CD14-positive monocyte (primary cell): ENCODE measurements at regions not wholly inside any gene's neighbourhood (a gene's known extent, or its start where the extent isn't known, plus 50 kb on each side); places are given as distances from the start of the nearest gene placed in this dataset.
A peak's percentile ranks its signal among the peaks of the same experiment; 100 is the strongest.

Experiments used
- DNase-seq, 3 donors: peaks; one replicate each; pipeline ENCODE4 v3.0.0-alpha.2; 2011 to 2022
- H2AFZ ChIP-seq: 2 replicates; pipeline ENCODE4 v1.6.0; 2012; ENCODE audit warnings: mild to moderate bottlenecking, low read depth, low read length, inconsistent platforms; ENCODE audit not compliant: insufficient read depth, poor library complexity, severe bottlenecking
- H3K27ac ChIP-seq, 2 donors: 1 replicate in 1 of 2; 2 replicates in 1 of 2; pipeline ENCODE4 v1.5.1; 2012 to 2013; ENCODE audit warnings: low read length in 2 of 2, control low read depth in 1 of 2, inconsistent platforms in 1 of 2, low read depth in 1 of 2, mild to moderate bottlenecking in 1 of 2
- H3K27me3 ChIP-seq, 2 donors: one replicate each; pipeline versions ENCODE4 v1.6.0 to v1.6.1; 2011 to 2013; ENCODE audit warnings: low read length in 2 of 2; ENCODE audit not compliant: control insufficient read depth in 2 of 2, insufficient read depth in 2 of 2
- H3K36me3 ChIP-seq, 2 donors: replicated peaks in 1 of 2; 1 replicate in 1 of 2; 2 replicates in 1 of 2; pipeline versions ENCODE4 v1.5.1 to v1.6.1; 2012 to 2013; ENCODE audit warnings: low read length in 2 of 2, control low read depth in 1 of 2, inconsistent platforms in 1 of 2, mild to moderate bottlenecking in 1 of 2; ENCODE audit not compliant: insufficient read depth in 2 of 2, control insufficient read depth in 1 of 2
- H3K4me1 ChIP-seq, 2 donors: 1 replicate in 1 of 2; 2 replicates in 1 of 2; pipeline versions ENCODE4 v1.5.1 to v1.6.1; 2012 to 2013; ENCODE audit warnings: low read length in 2 of 2, control low read depth in 1 of 2, inconsistent platforms in 1 of 2, mild to moderate bottlenecking in 1 of 2, moderate library complexity in 1 of 2; ENCODE audit not compliant: insufficient read depth in 2 of 2, control insufficient read depth in 1 of 2
- H3K4me2 ChIP-seq: replicated peaks from 2 replicates; pipeline ENCODE3; 2012; ENCODE audit warnings: low read length, moderate library complexity, mild to moderate bottlenecking; ENCODE audit not compliant: poor library complexity, severe bottlenecking; ENCODE audit errors: extremely low read depth
- H3K4me3 ChIP-seq, 3 experiments: fragments of 200-600 bp in 1 of 3; sonication (generic) in 1 of 3; replicated peaks in 1 of 3; 1 replicate in 2 of 3; 2 replicates in 1 of 3; pipeline ENCODE4 v1.5.1; 2011 to 2013; ENCODE audit warnings: low read length in 3 of 3, mild to moderate bottlenecking in 3 of 3, control low read depth in 2 of 3, low read depth in 2 of 3, inconsistent platforms in 1 of 3, moderate library complexity in 1 of 3
- H3K79me2 ChIP-seq: 2 replicates; pipeline ENCODE4 v1.6.0; 2012; ENCODE audit warnings: mild to moderate bottlenecking, control low read depth, inconsistent platforms, low read length, moderate library complexity; ENCODE audit not compliant: insufficient read depth
- H3K9ac ChIP-seq: 2 replicates; pipeline ENCODE4 v1.6.0; 2017; ENCODE audit warnings: low read length, mild to moderate bottlenecking; ENCODE audit not compliant: insufficient read depth, poor library complexity, severe bottlenecking
- H3K9me3 ChIP-seq, 2 donors: replicated peaks in 1 of 2; 1 replicate in 1 of 2; 2 replicates in 1 of 2; pipeline versions ENCODE4 v1.5.1 to v1.6.1; 2012 to 2013; ENCODE audit warnings: low read length in 2 of 2, control low read depth in 1 of 2; ENCODE audit not compliant: control insufficient read depth in 1 of 2, insufficient read depth in 1 of 2
- H4K20me1 ChIP-seq: 2 replicates; pipeline ENCODE4 v1.6.0; 2012; ENCODE audit warnings: mild to moderate bottlenecking, low read length, control low read depth, moderate library complexity; ENCODE audit not compliant: insufficient read depth
- H3K27ac Mint-ChIP-seq, 7 donors: one replicate each; pipeline ENCODE4 v1.8.0; 2020; ENCODE audit warnings: mild to moderate bottlenecking in 7 of 7, mixed read lengths in 7 of 7, moderate library complexity in 6 of 7, inconsistent platforms in 2 of 7
- H3K27me3 Mint-ChIP-seq, 3 donors: one replicate each; pipeline ENCODE4 v1.8.0; 2021 to 2022; ENCODE audit warnings: low read depth in 3 of 3, mild to moderate bottlenecking in 3 of 3, mixed read lengths in 3 of 3, moderate library complexity in 3 of 3, inconsistent platforms in 1 of 3
- H3K36me3 Mint-ChIP-seq, 2 donors: one replicate each; pipeline ENCODE4 v1.8.0; 2020; ENCODE audit warnings: mixed read lengths in 2 of 2, inconsistent platforms in 1 of 2, mild to moderate bottlenecking in 1 of 2
- H3K4me1 Mint-ChIP-seq: one replicate; pipeline ENCODE4 v1.8.0; 2020; ENCODE audit warnings: mild to moderate bottlenecking, mixed read lengths
- H3K4me3 Mint-ChIP-seq, 2 donors: one replicate each; pipeline ENCODE4 v1.8.0; 2020; ENCODE audit warnings: mild to moderate bottlenecking in 2 of 2, mixed read lengths in 2 of 2, moderate library complexity in 1 of 2
- H3K9me3 Mint-ChIP-seq, 7 donors: one replicate each; pipeline ENCODE4 v1.8.0; 2020 to 2022; ENCODE audit warnings: mixed read lengths in 7 of 7, mild to moderate bottlenecking in 6 of 7, moderate library complexity in 6 of 7, inconsistent platforms in 2 of 7
- CTCF ChIP-seq: fragments of 200-600 bp; IDR thresholded peaks from one replicate; pipeline ENCODE4 v1.8.0; 2022; ENCODE audit warnings: antibody characterized with exemption, mild to moderate bottlenecking
- WGBS: methylation state at CpG from one replicate; pipeline ENCODE4 v1.1.5; 2013; ENCODE audit warnings: missing lambda C conversion rate; ENCODE audit not compliant: insufficient coverage; 5-methylcytosine and 5-hydroxymethylcytosine counted together
- intact Hi-C, 2 donors: fragments of 100-400 bp; cut with micrococcal nuclease; formaldehyde crosslinking; loops; one replicate each; pipeline versions ENCODE4 v1.15.0 to v1.15.1; 2023

GRCh38 chr7:46714904-46715303, 793.8 kb upstream of the IGFBP3 start:
- no peak overlapping the region for H3K9ac ChIP-seq
- H3K36me3 ChIP-seq, result no peaks in the 10 kb centered on the region
- no peak for TF ChIP-seq CTCF
- H2AFZ ChIP-seq, result no peak overlapping the region
- Mint-ChIP-seq H3K4me3 (no peak overlapping the region), H3K27me3 (no peaks in the 10 kb centered on the region), H3K9me3 (peaks cover 0 to 12% (median 0%) of the 10 kb centered on the region in 7 donors), H3K36me3 (no peaks in the 10 kb centered on the region), H3K4me1 (no peaks in the 10 kb centered on the region), H3K27ac (peak overlapping the region in 1 of 7 donors; percentile 33)
- H3K4me2 ChIP-seq, result no peak overlapping the region
- no peak overlapping the region for H3K4me3 ChIP-seq
- no peak overlapping the region for H3K27ac ChIP-seq
- no peaks in the 10 kb centered on the region for H3K9me3 ChIP-seq
- no peaks in the 10 kb centered on the region for H3K4me1 ChIP-seq
- H3K79me2 ChIP-seq, result no peaks in the 10 kb centered on the region
- H3K27me3 ChIP-seq, result no peaks in the 10 kb centered on the region
- DNase-seq, result no peak
- H4K20me1 ChIP-seq, result no peaks in the 10 kb centered on the region
- intact Hi-C loops, result no loop called here

GRCh38 chr7:46713868-46714596, 793.0 kb upstream of the IGFBP3 start:
- Histone ChIP-seq H3K79me2 (no peaks in the 10 kb centered on the region), H3K4me2 (no peak overlapping the region), H3K9ac (no peak overlapping the region), H3K27ac (no peak overlapping the region), H3K9me3 (no peaks in the 10 kb centered on the region), H3K27me3 (no peaks in the 10 kb centered on the region), H4K20me1 (no peaks in the 10 kb centered on the region), H3K4me3 (no peak overlapping the region), H2AFZ (no peak overlapping the region), H3K36me3 (no peaks in the 10 kb centered on the region), H3K4me1 (no peaks in the 10 kb centered on the region)
- Mint-ChIP-seq H3K27ac (no peak overlapping the region), H3K9me3 (peaks cover 0 to 12% (median 0%) of the 10 kb centered on the region in 7 donors), H3K27me3 (no peaks in the 10 kb centered on the region), H3K4me3 (no peak overlapping the region), H3K4me1 (no peaks in the 10 kb centered on the region), H3K36me3 (no peaks in the 10 kb centered on the region)
- intact Hi-C loops, result no loop called here
- no peak for DNase-seq
- TF ChIP-seq CTCF, result no peak
- WGBS, result 86% methylated on average over 1 of the region's 4 CpGs
